Right lobe of liver (tissue), 4 donors: ENCODE measurements at regions not wholly inside any gene's neighbourhood (a gene's known extent, or its start where the extent isn't known, plus 50 kb on each side); places are given as distances from the start of the nearest gene placed in this dataset.

ENCODE experiments used
- CTCF ChIP-seq, 4 donors: fragments of 200-600 bp in 3 of 4; fragments of 450-650 bp in 1 of 4; IDR thresholded peaks; one replicate each; pipeline versions ENCODE4 v1.5.1 to v1.8.0; 2016 to 2022; ENCODE audit warnings: antibody characterized with exemption in 4 of 4, mild to moderate bottlenecking in 2 of 4
- POLR2A ChIP-seq: fragments of 450-650 bp; IDR thresholded peaks from one replicate; pipeline ENCODE4 v1.6.1; 2017; ENCODE audit warnings: antibody characterized with exemption, mild to moderate bottlenecking
- donor health status: DM: no; HTN: no; CAD: no.
- donor health status: DM: no; HTN: no; CAD: no.
- donor health status: DM: no; HTN: yes; CAD: no.

- TF ChIP-seq CTCF (IDR thresholded peaks at IDR 0.05): no peak
- TF ChIP-seq POLR2A: no peak
Observed at GRCh38 chr4:122232633-122233032, 80.5 kb downstream of the BLTP1 start.
